GM18867 (cell line): ENCODE measurements at regions not wholly inside any gene's neighbourhood (a gene's known extent, or its start where the extent isn't known, plus 50 kb on each side); places are given as distances from the start of the nearest gene placed in this dataset.

Experiments
- ATAC-seq: cut with Tn5 transposase; IDR thresholded peaks from one replicate; pipeline ENCODE4 v1.9.1; 2021; ENCODE audit warnings: mild to moderate bottlenecking, moderate library complexity; ENCODE audit not compliant: unreplicated experiment

- no peak for ATAC-seq
Observed at GRCh38 chr10:113219446-113219845, 269.4 kb downstream of the TCF7L2 start.

GRCh38 chr10:113221756-113222168, 271.7 kb downstream of the TCF7L2 start:
- no peak for ATAC-seq

GRCh38 chr10:113222207-113222606, 272.2 kb downstream of the TCF7L2 start:
- no peak for ATAC-seq

GRCh38 chr10:113225364-113225763, 275.3 kb downstream of the TCF7L2 start:
- ATAC-seq = no peak

- no peak for ATAC-seq
Observed at GRCh38 chr10:113225903-113226302, 275.9 kb downstream of the TCF7L2 start.

- peak; percentile 46 for ATAC-seq
Observed at GRCh38 chr10:113226399-113226798, 276.4 kb downstream of the TCF7L2 start.

- no peak for ATAC-seq
Observed at GRCh38 chr10:113226831-113227445, 276.9 kb downstream of the TCF7L2 start.

DNA sequence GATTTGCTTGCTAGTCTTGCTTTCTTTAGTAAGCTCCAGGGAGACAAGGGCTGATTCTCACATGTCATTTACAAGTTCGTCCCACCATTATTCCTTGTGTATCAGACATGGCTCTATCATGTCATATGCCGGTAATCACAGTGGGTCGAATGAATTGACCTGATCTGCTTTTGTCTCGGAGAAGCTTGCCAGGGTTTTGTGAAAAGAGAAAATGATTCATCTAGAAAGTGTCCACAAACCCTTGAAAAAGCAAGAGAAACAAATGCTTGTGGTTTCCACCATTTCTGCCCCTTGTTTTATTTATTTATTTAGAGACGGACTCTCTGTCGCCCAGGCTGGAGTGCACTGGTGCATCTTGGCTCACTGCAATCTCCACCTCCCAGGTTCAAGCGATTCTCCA, 278.5 kb downstream of the TCF7L2 start:
- ATAC-seq = peak; percentile 55

DNA sequence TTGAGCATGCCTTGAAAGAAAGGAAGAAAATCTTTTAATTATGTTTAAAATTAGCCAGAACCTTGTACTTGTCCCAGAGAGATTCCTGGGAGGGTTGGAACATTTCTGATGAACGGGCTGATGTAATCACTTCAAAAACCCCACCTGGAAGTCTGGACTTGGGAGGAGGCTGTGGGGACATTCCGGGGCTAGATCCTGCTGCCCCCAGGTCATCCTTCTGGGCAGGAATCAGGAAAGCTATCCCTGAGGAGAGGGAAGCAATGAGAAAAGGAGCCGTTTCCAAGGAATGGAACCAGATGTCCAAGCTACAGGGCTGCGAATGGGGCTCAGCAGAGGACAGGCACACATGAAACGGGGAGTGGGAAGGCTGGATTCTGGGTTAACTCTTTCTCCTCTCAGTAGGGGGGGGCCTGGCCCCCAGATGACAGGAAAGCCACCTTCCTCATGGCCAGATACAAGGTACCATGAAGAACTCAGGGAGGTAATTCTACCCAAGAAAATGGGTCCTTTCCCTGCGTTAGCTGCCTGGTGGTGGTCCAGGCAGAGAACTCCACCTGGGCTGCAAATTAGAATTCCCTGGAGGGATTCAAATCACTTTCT, 280.1 kb downstream of the TCF7L2 start:
- no peak for ATAC-seq

DNA sequence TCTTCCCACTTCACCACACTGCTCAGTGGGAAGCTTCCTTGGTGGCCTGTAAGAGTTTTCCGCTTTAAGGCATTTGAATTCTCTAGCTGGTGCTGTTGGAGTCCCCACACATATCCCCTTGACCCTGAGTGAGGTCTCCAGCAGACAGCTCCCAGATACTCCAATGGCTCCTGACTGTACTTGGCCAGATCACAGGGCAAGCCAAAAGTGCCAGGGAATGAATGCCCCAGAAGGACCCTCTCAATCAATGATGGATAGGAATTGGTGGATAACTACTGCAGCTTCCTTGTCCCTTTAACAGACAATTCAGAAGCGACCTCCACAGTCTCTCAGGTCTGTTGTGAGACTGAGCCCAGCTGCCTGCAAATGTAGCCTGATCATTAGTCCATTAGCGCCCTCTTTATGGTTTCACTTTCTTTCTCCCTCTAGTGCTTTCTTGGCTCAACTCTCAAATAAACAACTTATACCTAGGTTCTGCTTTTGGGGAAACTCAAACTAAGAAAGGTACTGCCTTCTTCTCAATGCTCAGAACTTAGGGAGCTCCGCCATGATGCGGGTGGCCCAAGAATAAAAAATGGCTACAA, 283.0 kb downstream of the TCF7L2 start:
- ATAC-seq = peak; percentile 91

GRCh38 chr10:113234481-113234880, 284.4 kb downstream of the TCF7L2 start:
- no peak for ATAC-seq

DNA sequence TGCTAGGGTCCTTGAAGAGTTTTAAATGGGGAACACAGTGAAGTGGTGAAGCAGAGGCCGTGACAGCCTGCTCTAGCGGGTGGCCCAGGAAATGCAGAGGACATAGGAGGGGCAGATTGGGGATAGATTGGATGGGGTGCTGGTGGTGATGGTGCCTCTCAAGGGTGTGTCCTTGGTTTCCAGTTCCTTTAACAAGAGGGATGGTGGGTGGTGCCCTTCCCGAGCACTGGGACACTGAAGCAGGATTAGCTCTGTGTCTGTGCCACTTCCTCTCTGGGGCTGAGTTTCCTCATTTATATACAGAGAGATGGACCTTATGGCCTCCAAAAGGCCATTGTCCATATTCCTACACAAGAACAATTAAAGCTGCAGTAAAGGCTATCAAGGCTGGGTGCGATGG, 285.5 kb downstream of the TCF7L2 start:
- no peak for ATAC-seq

DNA sequence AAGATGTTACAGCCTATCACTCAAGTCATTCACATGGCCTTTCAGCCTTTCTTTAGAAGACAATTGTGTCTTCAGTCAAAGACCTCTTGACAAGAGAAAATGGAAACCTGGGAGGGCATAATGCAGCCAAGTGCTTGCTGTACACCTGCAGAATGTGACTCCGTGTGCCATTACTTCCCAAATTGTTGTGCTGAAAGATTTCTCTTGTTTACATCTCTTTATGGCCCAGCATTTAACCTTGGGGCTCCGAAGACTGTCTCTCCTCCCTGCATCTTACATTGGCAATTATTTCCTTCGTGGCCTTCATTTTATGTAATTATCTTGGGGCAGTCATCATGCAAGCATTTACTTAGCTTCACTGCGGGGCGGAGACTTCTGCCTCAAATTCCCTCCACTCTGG, 287.0 kb downstream of the TCF7L2 start:
- ATAC-seq = no peak

GRCh38 chr10:113239566-113240350, 289.7 kb downstream of the TCF7L2 start:
- no peak for ATAC-seq

GRCh38 chr10:113240736-113241135, 290.7 kb downstream of the TCF7L2 start:
- ATAC-seq = no peak

GRCh38 chr10:113241599-113242360, 291.7 kb downstream of the TCF7L2 start:
- no peak for ATAC-seq

- ATAC-seq = no peak
Observed at GRCh38 chr10:113243311-113243710, 293.3 kb downstream of the TCF7L2 start.

DNA sequence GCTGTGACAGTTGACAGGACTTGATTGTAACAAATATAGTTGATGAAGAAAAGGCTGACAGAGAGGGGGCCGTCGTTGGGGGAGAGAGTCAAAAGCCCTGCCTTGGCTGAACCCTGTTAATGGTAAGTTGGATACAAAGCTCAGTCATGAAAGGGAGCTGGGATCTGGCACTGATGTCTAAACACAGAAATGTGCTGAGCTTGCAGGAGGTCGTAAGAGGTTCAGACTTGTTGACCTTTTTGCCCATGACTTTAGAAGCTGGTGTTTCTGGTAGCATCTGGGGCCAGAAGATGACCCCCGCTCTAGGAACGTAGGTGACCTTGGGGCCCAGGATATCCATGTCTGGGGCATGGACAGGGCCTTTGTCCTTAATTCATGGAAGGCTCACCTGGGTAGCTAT, 294.7 kb downstream of the TCF7L2 start:
- ATAC-seq = no peak

DNA sequence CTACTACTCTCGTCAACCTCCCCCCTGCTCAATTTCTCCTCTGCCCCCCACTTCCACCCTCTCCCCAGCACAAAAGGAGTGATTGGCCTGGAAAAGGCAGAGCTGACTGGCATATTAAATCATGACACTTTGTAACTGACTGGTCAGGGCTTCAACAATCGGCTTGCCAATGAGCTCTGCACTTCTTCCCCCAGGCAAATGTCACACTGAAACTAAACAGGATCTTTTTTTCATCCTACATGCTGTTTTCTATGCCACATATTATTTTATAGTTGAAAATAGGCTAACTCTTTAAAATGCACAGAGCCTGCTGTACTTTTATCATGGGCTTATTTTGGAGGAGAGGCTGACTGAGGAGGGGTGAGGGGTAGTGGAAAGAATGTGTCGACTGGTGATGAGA, 295.2 kb downstream of the TCF7L2 start:
- no peak for ATAC-seq

DNA sequence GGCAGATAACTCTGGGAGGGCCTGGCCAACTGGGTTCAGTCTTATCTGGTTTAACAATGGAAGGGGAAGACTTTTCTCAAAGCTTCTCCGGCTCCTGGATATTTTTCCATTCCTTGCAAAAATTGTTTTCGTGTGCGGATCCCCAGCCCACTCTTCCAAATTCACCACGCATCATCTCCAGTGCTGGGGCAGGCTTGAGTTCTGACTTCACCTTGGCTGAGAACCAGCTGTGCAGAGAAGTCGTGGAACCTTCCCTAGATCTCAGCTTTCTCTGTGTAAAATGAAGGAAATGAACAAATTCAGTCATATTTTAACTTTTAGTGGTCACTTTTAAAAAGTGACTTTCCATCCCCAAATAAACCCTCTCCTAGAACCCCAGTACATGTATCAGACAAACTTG, 297.0 kb downstream of the TCF7L2 start:
- no peak for ATAC-seq
